ENCODE measurements at regions not wholly inside any gene's neighbourhood (a gene's known extent, or its start where the extent isn't known, plus 50 kb on each side); places are given as distances from the start of the nearest gene placed in this dataset.

- no peak for DNase-seq (ENCODE audit: low spot score in 2 of 2)
- TF ChIP-seq POLR2AphosphoS5 (IDR thresholded peaks at IDR 0.05) (no peak), CTCF (IDR thresholded peaks at IDR 0.05) (no peak), POLR2A (IDR thresholded peaks at IDR 0.05) (no peak), EP300 (IDR thresholded peaks at IDR 0.05) (no peak)
- Histone ChIP-seq H3K9me3 (no peaks in the 10 kb centered on the region), H3K27me3 (peaks cover 19% of the 10 kb centered on the region), H3K4me1 (peaks cover 14% of the 10 kb centered on the region), H3K4me3 (no peak overlapping the region), H3K27ac (no peak overlapping the region), H3K36me3 (no peaks in the 10 kb centered on the region)
- 70% methylated on average over 12 of the region's 12 CpGs for WGBS
Observed at GRCh38 chr20:57004951-57005933, 261.2 kb downstream of the BMP7 start.

- Histone ChIP-seq H3K27ac (no peak overlapping the region), H3K9me3 (no peaks in the 10 kb centered on the region), H3K4me1 (peaks cover 7% of the 10 kb centered on the region), H3K36me3 (no peaks in the 10 kb centered on the region), H3K27me3 (peaks cover 27% of the 10 kb centered on the region), H3K4me3 (no peak overlapping the region)
- 30% methylated on average over 11 of the region's 11 CpGs for WGBS
- TF ChIP-seq POLR2A (IDR thresholded peaks at IDR 0.05) (no peak), EP300 (IDR thresholded peaks at IDR 0.05) (no peak), POLR2AphosphoS5 (IDR thresholded peaks at IDR 0.05) (no peak), CTCF (IDR thresholded peaks at IDR 0.05) (no peak)
- DNase-seq (ENCODE audit: low spot score in 2 of 2), result no peak
Observed at GRCh38 chr20:57006411-57007170, 259.9 kb downstream of the BMP7 start.

GRCh38 chr20:57007171-57007540 is 259.3 kb downstream of the BMP7 start:
- no peak for DNase-seq (ENCODE audit: low spot score in 2 of 2)
- 92% methylated on average over 3 of the region's 3 CpGs for WGBS
- Histone ChIP-seq H3K9me3 (no peaks in the 10 kb centered on the region), H3K4me3 (no peak overlapping the region), H3K4me1 (peaks cover 7% of the 10 kb centered on the region), H3K27ac (no peak overlapping the region), H3K36me3 (no peaks in the 10 kb centered on the region), H3K27me3 (peaks cover 31% of the 10 kb centered on the region)
- TF ChIP-seq CTCF (IDR thresholded peaks at IDR 0.05), result no peak
- TF ChIP-seq EP300 (IDR thresholded peaks at IDR 0.05), result no peak
- no peak for TF ChIP-seq POLR2A (IDR thresholded peaks at IDR 0.05)
- no peak for TF ChIP-seq POLR2AphosphoS5 (IDR thresholded peaks at IDR 0.05)

DNA sequence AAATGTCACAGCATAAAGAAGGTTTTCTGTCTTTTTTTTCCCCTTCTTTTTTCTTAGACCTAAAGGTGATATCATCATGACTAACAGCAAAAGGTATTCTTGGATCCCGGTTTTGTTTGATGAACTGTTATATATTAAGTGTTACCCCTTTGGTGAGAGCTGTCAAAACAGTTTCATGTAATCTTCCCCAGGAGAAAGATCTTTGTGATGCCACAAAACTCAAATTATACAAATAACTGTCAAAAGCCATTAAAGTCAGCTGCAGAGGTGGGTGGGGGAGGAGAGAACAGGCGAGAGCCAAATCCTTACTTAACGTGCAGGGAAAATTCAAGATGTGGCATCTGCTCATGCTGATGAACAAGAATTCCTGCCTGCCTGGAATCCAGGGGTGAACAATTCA is 258.2 kb downstream of the BMP7 start:
- peaks cover 36% of the 10 kb centered on the region for H3K27me3 ChIP-seq
- no peak overlapping the region for H3K4me3 ChIP-seq
- no peak for DNase-seq (ENCODE audit: low spot score in 2 of 2)
- no peaks in the 10 kb centered on the region for H3K36me3 ChIP-seq
- H3K9me3 ChIP-seq, result no peaks in the 10 kb centered on the region
- no peak for TF ChIP-seq EP300 (IDR thresholded peaks at IDR 0.05)
- TF ChIP-seq POLR2AphosphoS5 (IDR thresholded peaks at IDR 0.05), result no peak
- no peak for TF ChIP-seq POLR2A (IDR thresholded peaks at IDR 0.05)
- no peak for TF ChIP-seq CTCF (IDR thresholded peaks at IDR 0.05)
- peaks cover 7% of the 10 kb centered on the region for H3K4me1 ChIP-seq
- 30% methylated on average over 3 of the region's 3 CpGs for WGBS
- no peak overlapping the region for H3K27ac ChIP-seq

DNA sequence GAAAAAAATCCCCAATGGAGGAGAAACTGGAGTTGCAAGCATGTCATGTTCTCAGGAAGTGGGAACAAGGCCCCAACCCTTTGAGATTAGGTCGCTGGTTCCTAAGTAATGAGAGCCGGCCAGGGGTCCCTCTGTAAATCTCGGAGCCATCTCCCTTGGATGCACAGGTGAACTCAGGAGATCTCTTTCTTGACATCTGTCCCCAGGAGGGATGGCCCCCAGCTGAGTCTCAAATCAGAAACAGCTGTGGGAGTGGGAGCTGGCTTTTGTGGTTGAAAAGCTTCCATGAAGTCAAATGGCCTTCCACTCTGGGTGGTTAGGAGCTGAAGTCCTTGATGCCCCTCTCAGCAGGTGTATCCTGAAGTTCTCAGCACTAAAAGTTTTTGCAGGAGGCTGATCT is 257.1 kb downstream of the BMP7 start:
- Histone ChIP-seq H3K27ac (no peak overlapping the region), H3K27me3 (peaks cover 41% of the 10 kb centered on the region), H3K4me3 (no peak overlapping the region), H3K36me3 (no peaks in the 10 kb centered on the region), H3K9me3 (no peaks in the 10 kb centered on the region), H3K4me1 (peaks cover 13% of the 10 kb centered on the region)
- no peak for DNase-seq (ENCODE audit: low spot score in 2 of 2)
- WGBS, result 78% methylated on average over 3 of the region's 3 CpGs
- TF ChIP-seq EP300 (IDR thresholded peaks at IDR 0.05), result no peak
- no peak for TF ChIP-seq POLR2A (IDR thresholded peaks at IDR 0.05)
- TF ChIP-seq CTCF (IDR thresholded peaks at IDR 0.05), result no peak
- no peak for TF ChIP-seq POLR2AphosphoS5 (IDR thresholded peaks at IDR 0.05)

Data from suprapubic skin (tissue), 4 donors.